ENCODE measurements at regions not wholly inside any gene's neighbourhood (a gene's known extent, or its start where the extent isn't known, plus 50 kb on each side); places are given as distances from the start of the nearest gene placed in this dataset.
"Not testable (repeated sequence)": the region's sequence is repeated elsewhere in the genome, so short reads cannot be mapped to it uniquely, and the experiment has no call there.

- no peak for DNase-seq
Observed at GRCh38 chr2:21890716-21891115, 766.9 kb downstream of the TDRD15 start.

- no peak for DNase-seq
Observed at GRCh38 chr2:21891191-21891590, 767.4 kb downstream of the TDRD15 start.

GRCh38 chr2:21892140-21892539 lies 768.4 kb downstream of the TDRD15 start:
- no peak for DNase-seq

GRCh38 chr2:21895200-21895599 lies 771.4 kb downstream of the TDRD15 start:
- DNase-seq: no peak

- not testable (repeated sequence) for DNase-seq
Observed at GRCh38 chr2:21908712-21909380, 785.1 kb downstream of the TDRD15 start.

- no peak for DNase-seq
Observed at GRCh38 chr2:21910832-21911507, 787.2 kb downstream of the TDRD15 start.

- DNase-seq: no peak
Observed at GRCh38 chr2:21912405-21912804, 788.6 kb downstream of the TDRD15 start.

GRCh38 chr2:21915201-21915600 lies 791.4 kb downstream of the TDRD15 start:
- no peak for DNase-seq

GRCh38 chr2:21916934-21917522 lies 793.3 kb downstream of the TDRD15 start:
- no peak for DNase-seq

- DNase-seq: no peak
Observed at GRCh38 chr2:21920721-21921120, 797.0 kb downstream of the TDRD15 start.

- no peak for DNase-seq
Observed at GRCh38 chr2:21924640-21925285, 801.0 kb downstream of the TDRD15 start.

- no peak for DNase-seq
Observed at GRCh38 chr2:21928292-21928691, 804.5 kb downstream of the TDRD15 start.

GRCh38 chr2:21930226-21930625 lies 806.5 kb downstream of the TDRD15 start:
- no peak for DNase-seq

- no peak for DNase-seq
Observed at GRCh38 chr2:21939967-21940366, 816.2 kb downstream of the TDRD15 start.

- DNase-seq: no peak
Observed at GRCh38 chr2:21944536-21944935, 820.8 kb downstream of the TDRD15 start.

- no peak for DNase-seq
Observed at GRCh38 chr2:21945658-21946057, 821.9 kb downstream of the TDRD15 start.

GRCh38 chr2:21947046-21947445 lies 823.3 kb downstream of the TDRD15 start:
- no peak for DNase-seq

- no peak for DNase-seq
Observed at GRCh38 chr2:21966139-21966538, 842.4 kb downstream of the TDRD15 start.

GRCh38 chr2:21970971-21971370 lies 847.2 kb downstream of the TDRD15 start:
- DNase-seq: no peak

- no peak for DNase-seq
Observed at GRCh38 chr2:21972586-21972985, 848.8 kb downstream of the TDRD15 start.

- no peak for DNase-seq
Observed at GRCh38 chr2:21981127-21981526, 857.4 kb downstream of the TDRD15 start.

GRCh38 chr2:21993002-21993401 lies 869.2 kb downstream of the TDRD15 start:
- no peak for DNase-seq

GRCh38 chr2:21996339-21996738 lies 872.6 kb downstream of the TDRD15 start:
- no peak for DNase-seq

- no peak for DNase-seq
Observed at GRCh38 chr2:21999522-21999921, 875.8 kb downstream of the TDRD15 start.

All from suppressor macrophage (primary cell).